ENCODE measurements at regions not wholly inside any gene's neighbourhood (a gene's known extent, or its start where the extent isn't known, plus 50 kb on each side); places are given as distances from the start of the nearest gene placed in this dataset. TPM values are rescaled to one million over a fixed set of nuclear protein-coding genes. Genes with fewer than 3 reads are reported as not detected.
"Not testable (repeated sequence)": the region's sequence is repeated elsewhere in the genome, so short reads cannot be mapped to it uniquely, and the experiment has no call there.

DNA sequence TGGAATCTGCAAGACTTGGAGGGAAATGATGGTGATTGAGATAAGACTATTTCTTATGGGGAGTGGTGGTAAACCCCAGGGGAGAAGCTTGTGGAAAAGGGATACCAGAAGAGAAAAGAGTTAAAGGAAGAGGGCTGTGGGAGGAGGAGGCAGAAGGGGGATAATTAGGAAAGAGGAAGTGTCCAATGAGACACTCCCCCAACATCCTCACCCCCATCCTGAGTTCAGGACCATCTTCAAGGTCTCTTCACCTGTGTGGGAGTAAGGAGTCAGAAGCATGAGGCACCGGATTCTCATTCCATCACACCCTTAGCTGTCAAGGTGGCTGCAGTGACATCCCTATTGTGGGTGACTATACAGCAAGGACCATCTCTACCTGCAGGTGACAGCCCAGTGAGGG lies 106.6 kb upstream of the POC5 start:
- Histone ChIP-seq H3K9me3 (no peaks in the 10 kb centered on the region), H3K27ac (no peak overlapping the region), H3K4me1 (no peaks in the 10 kb centered on the region), H3K27me3 (no peaks in the 10 kb centered on the region), H3K36me3 (no peaks in the 10 kb centered on the region), H3K4me3 (replicated peaks in 1 of 3) (no peak overlapping the region)
- intact Hi-C loops (cut with DNase I): no loop called here
- 76 to 83% methylated on average over 1 of the region's 1 CpG for WGBS, 2 donors
- no peak for DNase-seq
- TF ChIP-seq, protein P1, sequence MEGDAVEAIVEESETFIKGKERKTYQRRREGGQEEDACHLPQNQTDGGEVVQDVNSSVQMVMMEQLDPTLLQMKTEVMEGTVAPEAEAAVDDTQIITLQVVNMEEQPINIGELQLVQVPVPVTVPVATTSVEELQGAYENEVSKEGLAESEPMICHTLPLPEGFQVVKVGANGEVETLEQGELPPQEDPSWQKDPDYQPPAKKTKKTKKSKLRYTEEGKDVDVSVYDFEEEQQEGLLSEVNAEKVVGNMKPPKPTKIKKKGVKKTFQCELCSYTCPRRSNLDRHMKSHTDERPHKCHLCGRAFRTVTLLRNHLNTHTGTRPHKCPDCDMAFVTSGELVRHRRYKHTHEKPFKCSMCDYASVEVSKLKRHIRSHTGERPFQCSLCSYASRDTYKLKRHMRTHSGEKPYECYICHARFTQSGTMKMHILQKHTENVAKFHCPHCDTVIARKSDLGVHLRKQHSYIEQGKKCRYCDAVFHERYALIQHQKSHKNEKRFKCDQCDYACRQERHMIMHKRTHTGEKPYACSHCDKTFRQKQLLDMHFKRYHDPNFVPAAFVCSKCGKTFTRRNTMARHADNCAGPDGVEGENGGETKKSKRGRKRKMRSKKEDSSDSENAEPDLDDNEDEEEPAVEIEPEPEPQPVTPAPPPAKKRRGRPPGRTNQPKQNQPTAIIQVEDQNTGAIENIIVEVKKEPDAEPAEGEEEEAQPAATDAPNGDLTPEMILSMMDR (IDR thresholded peaks at IDR 0.05): no peak
- no peak for TF ChIP-seq POLR2A (IDR thresholded peaks at IDR 0.05)

GRCh38 chr5:75818661-75819060 lies 101.4 kb upstream of the POC5 start:
- no peaks in the 10 kb centered on the region for H3K27me3 ChIP-seq
- WGBS, 2 donors: 97% methylated on average over 2 of the region's 2 CpGs
- no peak for DNase-seq
- no peaks in the 10 kb centered on the region for H3K36me3 ChIP-seq
- H3K9me3 ChIP-seq: no peaks in the 10 kb centered on the region
- no peaks in the 10 kb centered on the region for H3K4me1 ChIP-seq
- no peak for TF ChIP-seq POLR2A (IDR thresholded peaks at IDR 0.05)
- TF ChIP-seq, protein P1 (IDR thresholded peaks at IDR 0.05): no peak
- intact Hi-C loops (cut with DNase I): no loop called here
- H3K27ac ChIP-seq: no peak overlapping the region
- H3K4me3 ChIP-seq (replicated peaks in 1 of 3): no peak overlapping the region

DNA sequence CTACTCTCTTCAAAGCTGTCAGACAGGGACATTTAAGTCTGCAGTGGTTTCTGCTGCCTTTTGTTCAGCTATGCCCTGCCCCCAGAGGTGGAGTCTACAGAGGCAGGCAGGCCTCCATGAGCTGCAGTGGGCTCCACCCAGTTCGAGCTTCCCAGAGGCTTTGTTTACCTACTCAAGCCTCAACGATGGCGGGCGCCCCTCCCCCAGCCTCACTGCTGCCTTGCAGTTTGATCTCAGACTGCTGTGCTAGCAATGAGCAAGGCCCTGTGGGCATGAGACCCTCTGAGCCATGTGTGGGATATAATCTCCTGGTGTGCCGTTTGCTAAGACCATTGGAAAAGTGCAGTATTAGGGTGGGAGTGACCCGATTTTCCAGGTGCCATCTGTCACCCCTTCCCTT lies 82.5 kb upstream of the POC5 start:
- H3K36me3 ChIP-seq; intact Hi-C loops (cut with DNase I); H3K27ac ChIP-seq; H3K27me3 ChIP-seq; H3K4me1 ChIP-seq; H3K9me3 ChIP-seq; H3K4me3 ChIP-seq (replicated peaks in 1 of 3); DNase-seq: not testable (repeated sequence)
- WGBS, 2 donors: 80 to 98% methylated on average over 1 to 5 of the region's 6 CpGs

GRCh38 chr5:75769338-75769737 lies 52.1 kb upstream of the POC5 start:
- H3K4me3 ChIP-seq (replicated peaks in 1 of 3); H3K27ac ChIP-seq; intact Hi-C loops (cut with DNase I); H3K36me3 ChIP-seq; H3K27me3 ChIP-seq; DNase-seq; H3K9me3 ChIP-seq; H3K4me1 ChIP-seq: not testable (repeated sequence)
- 86 to 89% methylated on average over 3 of the region's 3 CpGs for WGBS, 2 donors

Small RNAs in the stretch of these regions (small RNA-seq; reads per million reads assigned to genes)
- not detected for gene AC108120.2

All from thyroid gland (tissue), 4 donors.